ENCODE measurements at regions not wholly inside any gene's neighbourhood (a gene's known extent, or its start where the extent isn't known, plus 50 kb on each side); places are given as distances from the start of the nearest gene placed in this dataset.

- Histone ChIP-seq H3K27ac (no peak overlapping the region), H3K4me3 (no peak overlapping the region), H3K36me3 (no peaks in the 10 kb centered on the region), H3K27me3 (no peaks in the 10 kb centered on the region), H3K9me3 (peaks cover 3 to 9% of the 10 kb centered on the region in 2 donors), H3K4me1 (no peaks in the 10 kb centered on the region)
- 79 to 100% methylated on average over 1 to 2 of the region's 2 CpGs for WGBS, 2 donors (ENCODE audit: low coverage in 1 of 2)
- no peak for TF ChIP-seq CTCF (IDR thresholded peaks at IDR 0.05)
- no peak for TF ChIP-seq POLR2AphosphoS5 (IDR thresholded peaks at IDR 0.05)
- no peak for TF ChIP-seq POLR2A (IDR thresholded peaks at IDR 0.05)
- in situ Hi-C loops (cut with MboI; ENCODE audit: low pct_ligation_motif_present in 1 of 4, low pct_unique_long_range_greater_than_20kb in 1 of 4, low sequenced_read_pairs in 3 of 4), result no loop called here
- intact Hi-C loops (cut with DNase I; ENCODE audit: low total_unique reads), result no loop called here
- DNase-seq, result no peak
Observed at GRCh38 chr4:29927895-29928294, 792.3 kb upstream of the PCDH7 start.

DNA sequence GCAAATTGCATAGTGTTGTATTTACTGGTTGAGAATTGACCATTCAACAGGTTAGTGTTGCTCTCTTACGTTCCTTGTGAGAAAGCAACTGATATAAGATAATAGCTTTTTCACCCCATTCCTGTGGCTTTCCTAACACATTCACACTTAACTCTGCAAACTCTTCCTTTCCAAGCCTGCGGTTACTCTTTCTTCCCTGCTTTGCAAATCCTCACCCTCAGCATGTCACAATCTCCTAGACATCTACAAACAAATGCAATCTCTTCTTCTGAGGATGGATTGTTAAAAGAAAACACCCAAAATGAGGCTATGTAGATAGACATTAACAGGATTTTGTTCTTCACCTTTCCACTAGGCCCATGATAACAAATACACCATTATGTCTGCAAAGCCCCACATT lies 771.7 kb upstream of the PCDH7 start:
- H3K4me1 ChIP-seq, result no peaks in the 10 kb centered on the region
- no peaks in the 10 kb centered on the region for H3K9me3 ChIP-seq
- H3K27me3 ChIP-seq, result no peaks in the 10 kb centered on the region
- H3K4me3 ChIP-seq, result no peak overlapping the region
- intact Hi-C loops (cut with DNase I; ENCODE audit: low total_unique reads), result no loop called here
- 82% methylated on average over 2 of the region's 2 CpGs for WGBS, 2 donors (ENCODE audit: low coverage in 1 of 2)
- TF ChIP-seq CTCF (IDR thresholded peaks at IDR 0.05) (no peak), EP300 (IDR thresholded peaks at IDR 0.05; ENCODE audit: low read depth) (no peak), POLR2A (IDR thresholded peaks at IDR 0.05) (no peak)
- H3K36me3 ChIP-seq, result no peaks in the 10 kb centered on the region
- in situ Hi-C loops (cut with MboI; ENCODE audit: low pct_ligation_motif_present in 1 of 4, low pct_unique_long_range_greater_than_20kb in 1 of 4, low sequenced_read_pairs in 3 of 4), result no loop called here
- no peak for DNase-seq
- no peak overlapping the region for H3K27ac ChIP-seq

DNA sequence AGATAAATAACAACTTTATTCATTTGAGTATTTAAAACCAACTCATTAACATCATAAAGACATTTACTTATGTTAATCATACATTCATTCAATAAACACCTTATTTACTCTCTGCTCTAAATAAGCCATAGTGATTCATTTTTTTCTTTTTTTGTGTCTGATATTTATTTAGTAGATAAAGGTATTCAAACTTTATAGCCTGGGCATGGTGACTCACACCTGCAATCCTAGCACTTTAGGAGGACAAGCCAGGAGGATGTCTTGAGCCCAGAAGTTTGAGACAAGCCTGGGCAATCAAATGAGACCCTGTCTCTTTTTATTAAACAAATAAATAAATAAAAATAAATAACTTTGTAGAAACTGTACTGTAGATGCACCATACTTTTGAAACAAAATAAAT lies 771.3 kb upstream of the PCDH7 start:
- Histone ChIP-seq H3K4me3 (no peak overlapping the region), H3K27ac (no peak overlapping the region), H3K36me3 (no peaks in the 10 kb centered on the region), H3K27me3 (no peaks in the 10 kb centered on the region), H3K9me3 (no peaks in the 10 kb centered on the region), H3K4me1 (no peaks in the 10 kb centered on the region)
- TF ChIP-seq CTCF (IDR thresholded peaks at IDR 0.05) (no peak), POLR2A (IDR thresholded peaks at IDR 0.05) (no peak), POLR2AphosphoS5 (IDR thresholded peaks at IDR 0.05) (no peak), EP300 (IDR thresholded peaks at IDR 0.05; ENCODE audit: low read depth) (no peak)
- no peak for DNase-seq
- in situ Hi-C loops (cut with MboI; ENCODE audit: low pct_ligation_motif_present in 1 of 4, low pct_unique_long_range_greater_than_20kb in 1 of 4, low sequenced_read_pairs in 3 of 4), result no loop called here
- intact Hi-C loops (cut with DNase I; ENCODE audit: low total_unique reads), result no loop called here

DNA sequence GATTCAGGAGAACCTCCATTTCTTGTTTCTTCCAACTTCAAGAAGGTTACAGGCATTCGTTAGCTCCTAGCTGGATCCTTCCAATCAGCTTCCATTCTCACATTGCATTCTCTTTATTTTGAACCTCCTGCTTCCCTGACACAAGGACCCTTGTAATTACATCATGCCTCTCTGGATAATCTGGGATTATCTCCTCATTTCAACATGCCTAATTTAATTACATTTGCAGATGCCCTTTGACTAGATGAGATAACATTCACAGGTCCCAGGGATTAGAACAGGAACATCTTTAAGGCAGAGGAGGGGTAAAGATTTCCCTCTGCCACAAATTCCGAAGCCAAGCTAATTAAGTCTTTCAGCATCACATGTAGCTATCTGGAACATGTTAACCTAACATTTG lies 753.8 kb upstream of the PCDH7 start:
- Histone ChIP-seq H3K9me3 (no peaks in the 10 kb centered on the region), H3K4me3 (no peak overlapping the region), H3K27me3 (no peaks in the 10 kb centered on the region), H3K4me1 (no peaks in the 10 kb centered on the region), H3K27ac (no peak overlapping the region), H3K36me3 (no peaks in the 10 kb centered on the region)
- in situ Hi-C loops (cut with MboI; ENCODE audit: low pct_ligation_motif_present in 1 of 4, low pct_unique_long_range_greater_than_20kb in 1 of 4, low sequenced_read_pairs in 3 of 4) (no loop called here), intact Hi-C loops (cut with DNase I; ENCODE audit: low total_unique reads) (no loop called here)
- no peak for DNase-seq
- TF ChIP-seq EP300 (IDR thresholded peaks at IDR 0.05; ENCODE audit: low read depth) (no peak), POLR2AphosphoS5 (IDR thresholded peaks at IDR 0.05) (no peak), CTCF (IDR thresholded peaks at IDR 0.05) (no peak), POLR2A (IDR thresholded peaks at IDR 0.05) (no peak)
- 58 to 63% methylated on average over 2 of the region's 2 CpGs for WGBS, 2 donors (ENCODE audit: low coverage in 1 of 2)
